ENCODE measurements at regions not wholly inside any gene's neighbourhood (a gene's known extent, or its start where the extent isn't known, plus 50 kb on each side); places are given as distances from the start of the nearest gene placed in this dataset.

DNA sequence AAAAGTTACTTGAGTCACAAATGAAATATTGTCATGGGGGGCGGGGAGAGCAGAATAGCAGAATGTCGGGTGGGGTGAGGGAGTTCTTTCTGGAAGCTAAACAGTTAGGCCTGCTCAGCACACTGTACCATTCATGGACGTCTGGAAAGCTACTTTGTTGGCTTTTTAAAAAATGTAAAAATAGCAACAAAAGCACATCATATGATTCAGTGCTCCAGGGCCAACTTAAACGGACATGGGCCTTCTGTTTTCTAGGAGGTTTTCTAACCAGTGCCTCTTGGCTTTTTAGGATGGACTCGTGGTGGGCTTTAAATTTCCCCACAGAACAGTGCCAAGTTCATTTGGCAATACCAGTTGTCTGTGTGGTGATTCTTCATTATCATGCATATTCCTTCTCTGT is 57.4 kb upstream of the CLCN4 start:
- TF ChIP-seq, protein P1, sequence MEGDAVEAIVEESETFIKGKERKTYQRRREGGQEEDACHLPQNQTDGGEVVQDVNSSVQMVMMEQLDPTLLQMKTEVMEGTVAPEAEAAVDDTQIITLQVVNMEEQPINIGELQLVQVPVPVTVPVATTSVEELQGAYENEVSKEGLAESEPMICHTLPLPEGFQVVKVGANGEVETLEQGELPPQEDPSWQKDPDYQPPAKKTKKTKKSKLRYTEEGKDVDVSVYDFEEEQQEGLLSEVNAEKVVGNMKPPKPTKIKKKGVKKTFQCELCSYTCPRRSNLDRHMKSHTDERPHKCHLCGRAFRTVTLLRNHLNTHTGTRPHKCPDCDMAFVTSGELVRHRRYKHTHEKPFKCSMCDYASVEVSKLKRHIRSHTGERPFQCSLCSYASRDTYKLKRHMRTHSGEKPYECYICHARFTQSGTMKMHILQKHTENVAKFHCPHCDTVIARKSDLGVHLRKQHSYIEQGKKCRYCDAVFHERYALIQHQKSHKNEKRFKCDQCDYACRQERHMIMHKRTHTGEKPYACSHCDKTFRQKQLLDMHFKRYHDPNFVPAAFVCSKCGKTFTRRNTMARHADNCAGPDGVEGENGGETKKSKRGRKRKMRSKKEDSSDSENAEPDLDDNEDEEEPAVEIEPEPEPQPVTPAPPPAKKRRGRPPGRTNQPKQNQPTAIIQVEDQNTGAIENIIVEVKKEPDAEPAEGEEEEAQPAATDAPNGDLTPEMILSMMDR (conservative IDR thresholded peaks at IDR 0.05; ENCODE audit: low read depth, low read length): no peak
- no peak for TF ChIP-seq EZH2 (IDR thresholded peaks at IDR 0.05; ENCODE audit: borderline replicate concordance, low read depth, low read length, poor library complexity, severe bottlenecking)

Measured in A673 (cell line).